NCI-H1694 treated with DMSO at 0.1 percent for 48 hours (cell line): ENCODE measurements at regions not wholly inside any gene's neighbourhood (a gene's known extent, or its start where the extent isn't known, plus 50 kb on each side); places are given as distances from the start of the nearest gene placed in this dataset.

Experiments used
- DNase-seq: peaks from one replicate; lab custom pipeline; 2025; lab: John Stamatoyannopoulos, UW

DNA sequence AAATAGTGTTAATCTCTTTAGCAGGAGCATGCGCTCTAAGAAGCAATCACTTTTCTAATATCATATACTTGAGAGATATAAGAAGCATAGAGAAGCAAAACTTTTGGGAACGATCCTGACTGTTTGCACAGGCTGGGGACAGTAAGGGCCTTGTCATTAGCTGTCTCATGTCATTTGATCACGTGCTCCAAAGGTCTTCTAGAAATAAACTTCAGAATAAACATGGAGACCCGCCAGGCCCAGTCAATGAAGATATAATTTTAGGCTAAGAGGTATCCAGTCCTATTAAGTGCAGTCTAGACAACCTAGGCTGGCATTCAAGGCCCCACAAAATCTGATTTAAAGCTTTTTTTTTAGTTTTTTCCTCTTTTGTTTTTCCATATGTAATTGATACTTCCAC is 111.0 kb upstream of the APC start:
- no peak for DNase-seq

DNA sequence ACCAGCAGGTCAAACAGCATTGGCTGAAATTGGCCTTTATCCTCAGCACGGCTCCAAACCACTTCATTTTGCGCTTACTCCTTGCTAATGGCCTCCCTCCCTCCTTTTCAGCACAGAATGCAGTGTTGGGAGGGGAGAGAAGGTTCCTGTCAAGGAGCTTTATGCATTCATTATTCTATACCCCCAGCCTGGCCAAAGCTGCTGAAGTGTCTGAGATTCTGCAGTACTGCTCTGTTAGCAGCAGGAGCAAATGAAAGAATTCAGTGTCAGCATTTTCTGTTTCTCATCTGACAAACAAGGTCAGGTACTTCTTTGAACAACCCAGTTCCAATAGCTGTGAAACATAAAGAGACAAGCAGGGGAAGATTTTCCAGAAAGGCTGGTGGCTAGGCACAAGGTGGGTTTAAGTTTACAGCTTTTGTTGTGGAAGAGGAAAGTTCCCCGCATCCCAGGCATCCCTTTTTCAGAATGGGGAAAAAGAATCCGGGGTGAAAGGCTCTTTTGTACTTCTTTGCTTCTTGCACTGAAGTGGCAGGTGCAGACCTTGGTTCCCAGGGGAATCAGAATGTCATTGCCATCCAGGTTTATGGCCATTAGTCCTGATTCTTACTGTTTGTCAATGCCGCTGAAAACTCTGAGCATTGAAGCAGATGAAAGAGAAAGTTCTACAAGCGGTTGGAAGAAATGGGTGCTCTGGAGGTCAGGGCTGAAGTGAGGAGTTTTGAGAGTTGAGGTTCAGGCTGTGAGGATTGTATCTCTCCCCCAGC is 109.3 kb upstream of the APC start:
- DNase-seq, result no peak

DNA sequence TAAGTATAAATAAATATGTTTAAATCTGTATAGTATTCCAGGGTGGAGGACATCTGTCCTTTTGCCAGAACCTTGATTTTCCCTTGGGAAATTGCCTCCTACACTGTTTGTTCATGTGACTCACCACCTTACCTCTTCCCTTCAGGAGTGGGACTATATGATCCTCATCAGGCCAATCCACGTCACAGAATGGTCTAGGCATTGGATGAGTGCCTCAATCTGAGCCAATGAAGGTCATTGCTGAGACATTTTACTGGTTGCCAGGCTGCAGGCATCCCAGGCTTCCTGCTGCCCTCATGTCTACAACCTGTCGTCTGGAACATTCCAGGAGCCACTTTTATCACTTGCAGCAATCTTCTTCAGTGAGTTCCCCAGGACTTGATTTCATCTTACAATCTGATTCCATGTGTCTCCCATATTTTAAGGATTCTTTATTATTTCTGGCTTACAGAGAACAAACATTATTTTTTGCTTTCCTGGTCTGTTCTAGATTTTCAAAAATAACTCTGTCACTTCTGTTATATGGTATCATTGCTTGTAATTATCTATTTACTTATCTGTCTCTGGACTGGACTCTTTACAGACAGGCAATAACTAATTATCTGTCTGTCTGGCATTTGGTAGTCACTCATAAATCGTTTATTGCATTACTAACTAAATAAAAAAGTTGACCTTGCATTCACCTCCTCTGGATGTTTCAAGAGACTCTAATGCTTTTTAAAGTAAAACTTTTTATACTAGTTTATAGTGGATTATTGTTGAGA is 107.3 kb upstream of the APC start:
- DNase-seq, result no peak

DNA sequence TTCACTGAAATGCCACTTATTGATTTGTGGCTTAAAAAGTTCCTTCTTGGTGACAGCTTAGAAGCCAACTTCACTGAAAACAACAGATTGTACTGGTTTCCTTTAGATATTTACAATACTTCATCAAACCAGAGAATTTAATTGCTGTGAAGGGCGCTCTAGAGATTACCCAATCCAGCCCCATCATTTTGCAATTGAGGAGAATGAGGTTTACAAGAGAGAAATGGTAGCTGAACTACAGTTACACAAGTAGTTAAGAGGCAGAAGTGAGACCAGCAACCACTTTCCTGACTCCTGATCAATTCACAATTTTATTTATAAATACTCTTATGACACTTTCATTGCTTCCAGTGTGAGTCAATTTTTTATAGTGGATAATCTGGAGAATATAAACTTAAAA is 103.5 kb upstream of the APC start:
- DNase-seq, result no peak

DNA sequence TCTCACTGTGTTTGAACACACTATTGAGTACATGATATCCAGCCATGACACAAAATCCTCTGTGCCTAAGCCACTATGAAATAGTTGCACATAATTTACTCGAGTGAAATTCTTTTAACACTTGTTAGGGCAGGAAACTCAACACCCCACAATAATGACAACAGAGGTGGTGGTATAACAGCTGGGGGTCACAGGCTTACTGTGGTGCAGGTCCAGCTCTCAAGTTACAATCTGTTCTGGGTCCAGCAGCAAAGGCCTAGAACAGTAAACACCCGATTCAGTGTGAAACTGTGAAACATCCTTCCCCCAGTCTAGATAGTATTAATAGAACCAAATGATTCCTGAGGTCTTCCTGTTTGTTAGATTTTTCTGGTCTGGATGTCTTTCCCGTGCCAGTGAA is 102.9 kb upstream of the APC start:
- no peak for DNase-seq

DNA sequence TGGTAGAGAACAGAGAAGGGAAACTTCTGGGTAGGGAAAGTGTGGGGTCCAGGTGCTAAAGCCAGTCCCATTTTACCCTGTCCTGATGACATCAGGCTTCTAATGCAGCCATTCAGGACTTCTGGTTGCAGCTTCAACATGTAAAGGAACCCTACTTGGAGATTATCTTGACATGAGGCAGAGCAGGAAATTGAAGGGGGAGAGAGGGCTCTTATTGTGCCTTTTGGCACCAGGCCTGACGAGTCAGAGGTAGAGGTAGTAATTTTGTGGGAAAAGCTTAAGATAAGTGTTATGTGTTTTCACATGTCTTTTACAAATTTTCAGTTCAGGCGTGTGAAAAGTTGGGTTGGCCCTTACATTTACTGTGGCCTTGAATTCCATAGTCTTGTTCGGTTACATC is 102.4 kb upstream of the APC start:
- DNase-seq, result no peak

DNA sequence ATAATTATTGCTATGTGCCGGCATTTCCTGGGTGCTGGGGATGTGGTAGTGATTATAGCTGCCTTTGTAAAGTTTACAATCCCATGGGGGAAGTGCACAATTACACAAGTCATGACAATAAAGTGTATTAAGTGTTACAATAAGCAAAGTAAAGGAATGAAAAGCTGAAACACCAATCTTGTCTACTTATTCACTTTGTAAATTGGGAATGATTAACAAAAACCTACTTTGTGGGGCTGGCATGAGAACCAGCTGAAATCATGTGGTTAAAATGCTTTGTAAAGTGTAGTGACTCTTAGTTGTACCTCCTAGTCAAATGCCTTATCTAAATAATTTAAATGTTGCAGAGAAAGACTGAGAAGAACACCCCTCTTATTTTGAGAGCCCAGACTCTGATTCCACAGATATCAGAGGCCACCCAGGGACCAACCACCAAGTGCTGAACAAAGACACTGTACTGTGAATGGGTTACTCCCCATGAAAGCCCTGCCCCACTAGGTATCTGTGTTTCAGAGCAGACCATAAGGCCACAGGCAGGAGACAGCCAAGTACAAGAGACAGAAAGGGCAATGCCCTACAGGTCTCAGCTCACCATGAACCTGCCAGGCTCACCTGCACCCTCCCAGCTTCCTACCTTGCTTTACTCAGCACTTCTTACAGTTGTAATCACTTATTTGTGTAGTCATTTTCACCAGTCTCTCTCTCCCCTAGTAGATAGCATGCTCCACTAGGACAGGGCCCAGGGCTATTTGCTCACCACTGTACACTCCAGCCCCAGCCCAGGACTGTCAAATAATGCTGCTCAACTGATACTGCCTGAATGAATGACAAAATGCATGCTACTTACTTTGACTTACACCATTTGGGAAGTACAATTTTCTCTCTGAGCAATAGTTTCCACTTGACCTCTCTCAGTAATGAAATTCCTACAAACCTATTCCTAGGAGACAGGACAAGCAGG is 101.6 kb upstream of the APC start:
- DNase-seq, result no peak

DNA sequence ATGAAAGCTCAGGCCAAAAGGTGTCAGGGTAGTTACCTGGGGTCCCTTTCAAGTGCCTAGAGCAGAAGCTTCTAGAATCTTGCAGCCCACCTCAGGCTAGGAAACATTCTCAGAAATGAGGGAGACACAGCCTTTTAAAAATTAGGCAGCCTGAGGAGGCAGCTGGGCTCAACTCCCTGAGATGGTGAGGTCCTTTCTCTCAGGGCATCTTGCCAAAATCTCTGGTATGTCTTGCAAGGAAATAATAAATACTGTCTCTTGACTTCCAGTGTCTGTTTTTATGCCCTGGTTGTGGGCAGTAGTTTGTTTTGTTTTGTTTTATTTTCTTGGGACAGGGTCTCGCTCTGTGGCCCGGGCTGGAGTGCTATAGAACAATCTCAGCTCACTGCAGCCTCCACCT is 100.9 kb upstream of the APC start:
- DNase-seq, result no peak

DNA sequence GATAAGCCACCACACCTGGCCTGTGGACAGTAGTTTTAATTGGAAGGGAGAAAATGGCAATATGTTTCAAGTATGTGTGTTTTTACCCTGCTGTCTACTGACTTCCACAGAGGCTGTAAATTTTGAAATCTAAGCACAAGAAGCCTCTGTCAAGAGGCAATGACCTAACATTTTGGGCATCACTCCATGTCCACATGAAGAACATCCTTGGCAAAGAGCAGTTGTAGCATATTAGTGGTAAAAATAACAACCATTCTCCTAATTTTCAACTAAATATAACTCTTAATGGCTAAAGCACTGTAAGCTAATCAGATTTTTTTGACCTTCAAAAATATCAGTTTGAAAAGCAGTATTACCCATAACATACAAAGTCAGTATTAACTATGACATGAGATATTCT is 100.3 kb upstream of the APC start:
- DNase-seq, result no peak

DNA sequence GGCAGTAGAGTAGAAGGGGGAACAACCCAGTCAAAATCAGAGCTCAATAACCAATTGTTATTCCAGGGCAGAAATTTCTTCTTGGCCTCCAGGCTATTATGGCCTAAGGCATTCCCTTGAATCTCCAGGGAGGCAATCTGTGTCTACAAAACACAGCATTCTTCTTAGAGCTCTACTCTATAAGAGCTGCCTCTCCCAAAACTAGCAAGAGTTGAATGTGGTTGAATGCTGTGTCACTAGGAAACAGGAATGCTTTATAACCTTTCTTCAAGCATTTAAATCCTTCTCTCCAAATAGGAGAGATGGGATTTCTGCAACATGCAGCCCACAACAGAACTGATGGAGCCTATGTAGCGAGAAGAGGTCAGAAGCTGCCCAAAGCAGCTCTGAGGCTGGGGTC is 97.1 kb upstream of the APC start:
- DNase-seq, result no peak

DNA sequence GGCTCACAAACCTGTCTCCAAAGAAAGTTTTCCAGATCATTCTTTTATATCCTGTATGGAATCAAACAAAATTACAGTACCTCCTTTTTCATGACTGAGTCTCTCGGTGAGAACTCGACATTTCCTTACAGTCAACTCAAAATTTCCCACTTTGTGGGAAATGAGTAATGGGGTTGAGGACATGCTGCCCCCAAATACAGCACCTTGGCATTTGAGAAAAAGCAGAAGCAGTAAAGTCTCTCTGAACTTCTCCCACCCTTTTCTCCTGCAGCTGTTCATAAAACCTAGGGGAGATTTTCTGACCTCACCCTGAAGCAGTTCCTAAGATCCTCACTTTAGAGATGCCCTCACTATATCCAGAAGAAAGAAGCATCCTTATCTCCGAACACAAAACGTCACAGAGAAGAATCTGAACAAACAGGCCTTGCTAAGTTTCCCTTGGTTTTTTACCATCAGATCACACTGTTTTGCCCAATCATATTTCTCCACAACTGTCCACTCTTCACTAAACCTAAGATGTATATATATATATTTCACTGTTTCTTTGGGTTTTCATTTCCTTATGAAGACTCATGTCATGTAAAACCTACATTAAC is 96.1 kb upstream of the APC start:
- no peak for DNase-seq

DNA sequence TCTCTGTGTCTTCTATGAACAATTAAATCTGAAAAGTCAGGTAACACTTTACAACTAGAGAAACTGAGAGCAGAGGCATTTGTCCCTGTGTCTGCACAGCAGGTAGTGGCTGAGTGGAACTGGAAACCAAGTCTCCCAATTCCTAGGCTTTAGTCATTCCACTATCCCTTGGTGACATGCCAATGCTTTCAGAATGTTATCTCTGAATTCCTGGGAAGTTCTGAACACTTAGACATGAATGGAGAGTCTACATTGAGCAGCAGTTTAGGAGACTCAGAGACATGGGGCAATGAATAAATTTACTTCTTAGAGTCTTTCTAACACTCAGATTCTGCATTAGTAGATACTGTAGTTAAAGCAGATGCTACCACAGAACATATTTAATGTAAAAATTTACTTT is 94.8 kb upstream of the APC start:
- no peak for DNase-seq

DNA sequence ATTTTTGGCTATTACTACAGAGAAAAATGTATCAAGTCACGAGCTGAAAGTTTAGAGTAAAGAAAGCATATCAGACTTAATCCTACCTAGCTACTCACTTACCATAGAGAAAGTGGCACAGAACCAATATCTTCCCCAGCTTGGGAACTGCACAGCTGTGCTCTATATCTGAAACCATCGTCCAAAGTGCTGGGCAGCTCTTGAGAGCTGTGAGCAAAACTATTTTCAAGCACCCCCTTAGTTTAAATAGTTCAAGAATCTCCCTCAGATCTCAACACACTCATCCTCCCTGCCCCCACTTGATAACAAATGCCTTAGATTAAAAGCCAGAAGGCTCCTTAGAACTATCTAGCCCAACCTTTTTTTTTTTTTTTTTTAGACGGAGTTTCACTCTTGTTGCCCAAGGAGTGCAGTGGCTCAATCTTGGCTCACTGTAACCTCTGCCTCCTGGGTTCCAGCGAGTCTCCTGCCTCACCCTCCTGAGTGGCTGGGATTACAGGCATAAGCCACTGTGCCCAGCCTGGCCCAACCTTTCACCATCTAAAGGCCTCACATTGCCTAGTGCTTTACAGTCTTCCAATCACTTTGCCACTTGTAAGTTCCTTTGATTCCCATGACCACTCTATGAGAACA is 94.2 kb upstream of the APC start:
- DNase-seq, result no peak

DNA sequence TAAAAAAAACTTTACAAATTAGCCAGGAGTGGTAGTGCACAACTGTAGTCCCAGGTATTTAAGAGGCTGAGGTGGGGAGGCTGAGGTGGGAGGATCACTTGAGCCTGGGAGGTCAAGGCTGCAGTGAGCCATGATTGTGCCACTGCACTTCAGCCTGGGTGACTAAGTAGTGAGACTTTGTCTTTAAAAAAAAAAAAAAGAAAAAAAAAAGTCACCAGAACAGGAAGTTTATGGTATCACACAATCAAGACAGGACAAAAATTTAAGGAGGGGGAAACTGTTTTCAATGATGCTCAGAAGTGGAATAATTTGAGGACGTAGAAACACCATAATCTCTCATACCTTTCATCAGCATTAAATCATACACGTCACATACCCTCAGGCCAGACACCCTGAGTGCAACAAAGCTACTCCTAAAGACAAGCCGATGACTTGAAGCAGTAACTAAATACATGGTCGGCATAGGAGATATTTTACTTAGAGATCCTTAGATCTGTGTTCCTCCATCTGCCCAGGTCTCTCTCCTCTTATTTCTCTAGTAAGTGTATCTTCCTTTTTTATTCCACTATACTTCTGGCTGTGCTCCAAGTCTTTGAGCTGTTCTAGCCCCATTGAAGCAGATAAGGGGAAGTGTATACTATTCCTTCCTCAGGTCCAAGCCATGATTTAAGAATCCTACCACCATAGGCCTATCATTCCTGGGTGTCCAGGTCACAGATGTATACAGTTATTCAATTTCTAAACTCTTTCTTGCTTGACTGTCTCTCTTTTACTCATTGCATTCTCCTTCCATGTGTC is 91.3 kb upstream of the APC start:
- no peak for DNase-seq

DNA sequence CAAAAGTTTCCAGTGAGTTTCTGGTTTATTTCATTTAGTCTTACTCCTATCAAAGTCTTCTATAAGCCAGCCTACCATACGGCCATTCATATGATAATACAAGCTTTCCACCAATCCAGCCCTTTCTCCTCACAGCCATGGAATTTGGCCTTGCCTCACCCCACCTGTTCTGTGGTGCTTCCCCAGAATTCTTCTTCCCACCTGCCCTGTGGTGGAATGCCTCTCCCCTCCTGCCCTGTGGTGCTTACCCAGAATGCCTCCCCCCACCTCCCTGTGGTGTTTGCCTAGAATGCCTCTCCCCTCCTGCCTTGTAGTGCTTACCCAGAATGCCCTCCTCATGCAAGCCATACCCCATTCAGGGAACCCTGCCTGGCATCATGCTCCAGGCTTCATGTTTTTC is 90.3 kb upstream of the APC start:
- no peak for DNase-seq

DNA sequence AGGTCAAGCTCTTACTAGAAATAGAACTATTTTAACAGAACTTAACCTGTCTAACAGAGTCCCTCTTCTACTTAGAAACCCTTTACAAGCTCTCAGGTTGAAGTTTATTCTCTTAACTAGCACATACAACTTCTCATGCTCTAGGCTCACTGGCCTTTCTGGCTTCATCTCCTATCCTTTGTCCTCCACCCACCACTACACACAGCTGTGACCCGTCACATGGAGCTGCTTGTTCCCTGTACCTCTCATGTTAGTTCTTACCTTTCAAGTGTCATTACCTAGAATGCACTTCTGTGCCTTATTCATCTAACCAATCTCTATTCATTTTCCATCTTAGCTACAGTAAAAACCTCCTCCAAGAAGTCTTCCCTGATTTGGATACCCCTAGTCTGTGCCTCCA is 89.4 kb upstream of the APC start:
- no peak for DNase-seq

DNA sequence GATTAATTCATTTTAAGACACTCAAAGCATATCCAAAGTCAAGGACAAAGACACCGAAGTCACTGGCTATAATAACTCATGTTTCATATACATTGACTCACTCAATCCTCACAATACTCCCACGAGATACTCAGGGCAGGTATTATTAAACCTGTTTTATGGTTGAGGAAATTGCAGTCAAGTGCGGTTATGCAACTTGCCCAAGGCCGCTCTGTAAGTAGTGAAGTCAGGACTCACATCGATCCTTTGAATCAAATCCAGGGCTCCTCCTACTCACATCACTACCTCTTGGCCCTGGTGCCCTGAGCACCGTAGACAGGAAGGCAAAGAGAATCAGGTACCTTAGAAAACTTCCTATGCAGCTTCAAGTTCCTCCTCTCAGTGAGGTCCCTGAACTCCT is 87.8 kb upstream of the APC start:
- no peak for DNase-seq

DNA sequence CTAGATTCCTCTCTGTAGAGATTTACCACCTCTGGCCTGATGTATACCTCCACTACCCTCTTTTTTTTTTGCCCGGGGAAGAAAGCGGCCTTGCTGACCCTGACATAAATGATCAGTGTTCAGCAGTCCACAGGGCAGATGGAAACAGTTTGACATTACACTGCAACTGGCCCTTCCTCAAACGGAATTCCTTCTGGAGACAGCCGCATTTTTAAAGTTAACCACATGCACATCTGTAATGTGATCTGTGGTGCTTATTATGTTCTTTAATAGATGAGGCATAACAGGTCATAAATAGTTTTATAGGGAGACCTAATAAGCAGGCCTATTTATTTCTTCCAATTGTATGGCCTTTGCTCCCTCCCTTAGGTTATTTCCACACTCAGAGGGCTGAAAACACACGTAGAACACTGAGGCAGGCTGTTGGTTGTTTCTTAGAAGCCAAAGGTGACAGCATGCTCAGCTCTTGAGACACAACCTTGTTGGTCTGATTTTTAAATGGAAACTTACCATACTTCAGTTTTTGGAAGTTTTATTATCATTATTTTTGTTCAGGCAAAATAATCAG is 84.0 kb upstream of the APC start:
- DNase-seq, result no peak

DNA sequence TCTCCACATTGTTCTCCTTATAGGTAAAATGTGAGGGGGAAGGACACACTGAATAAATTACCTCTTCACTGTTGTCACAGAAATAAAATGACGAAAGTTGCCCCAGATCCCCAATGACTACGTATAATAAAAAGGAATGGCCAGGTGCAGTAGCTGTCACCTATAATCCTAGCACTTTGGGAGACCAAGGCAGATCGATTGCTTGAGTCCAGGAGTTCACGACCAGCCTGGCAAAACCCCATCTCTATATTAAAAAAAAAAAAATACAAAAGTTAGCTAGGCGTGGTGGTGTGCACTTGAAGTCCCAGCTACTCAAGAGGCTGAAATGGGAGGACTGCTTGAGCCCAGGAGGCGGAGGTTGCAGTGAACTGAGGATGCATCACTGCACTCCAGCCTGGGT is 82.2 kb upstream of the APC start:
- DNase-seq, result no peak

DNA sequence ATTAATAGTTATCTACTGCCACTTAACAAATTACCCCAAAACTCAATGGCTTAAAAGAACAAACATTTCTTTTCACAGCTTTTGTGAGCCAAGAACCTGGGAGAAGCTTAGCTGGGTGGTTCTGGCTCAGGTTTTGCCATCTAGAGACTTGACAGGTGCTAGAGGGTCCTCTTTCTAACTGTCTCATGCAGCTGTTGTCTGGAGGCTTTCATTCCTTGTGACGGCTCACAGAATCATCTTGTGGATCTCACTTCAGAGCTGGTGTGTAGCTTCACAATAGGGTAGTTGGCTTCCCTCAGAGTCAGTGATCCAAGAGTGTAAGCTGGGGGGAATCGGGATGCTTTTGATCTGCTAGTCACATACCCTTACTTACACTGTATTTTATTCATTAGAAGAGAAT is 81.2 kb upstream of the APC start:
- DNase-seq, result no peak

DNA sequence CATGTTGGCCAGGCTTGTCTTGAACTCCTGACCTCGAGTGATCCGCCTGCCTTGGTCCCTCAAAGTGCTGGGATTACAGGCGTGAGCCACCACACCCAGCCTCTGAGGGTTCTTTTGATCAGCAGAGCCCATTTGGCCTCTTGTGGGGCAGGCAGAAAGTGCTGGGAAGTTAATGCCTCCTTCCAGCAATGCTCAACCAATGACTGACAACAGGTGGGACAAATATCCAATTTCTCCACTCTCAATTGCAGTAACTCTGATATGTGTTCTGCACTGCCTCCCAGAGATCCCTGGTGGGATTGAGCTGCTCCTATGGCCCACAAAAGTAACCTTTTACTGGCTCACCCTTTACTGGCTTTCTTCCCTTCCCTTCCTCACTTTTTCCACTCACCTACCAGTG is 79.9 kb upstream of the APC start:
- DNase-seq, result no peak
